Bronchial epithelial cell (primary cell): ENCODE measurements at regions not wholly inside any gene's neighbourhood (a gene's known extent, or its start where the extent isn't known, plus 50 kb on each side); places are given as distances from the start of the nearest gene placed in this dataset.

Experiments
- DNase-seq: peaks from one replicate; pipeline ENCODE4 v3.0.0-alpha.2; 2010; ENCODE audit warnings: low read depth
- FAIRE-seq: peaks from 2 replicates; lab custom pipeline; 2011; peaks lifted over from hg19 to GRCh38; lab: Jason Lieb, UNC
- H3K27me3 ChIP-seq: 2 replicates; pipeline ENCODE4 v1.5.1; 2011; ENCODE audit warnings: low read length; ENCODE audit not compliant: control insufficient read depth, insufficient read depth
- H3K36me3 ChIP-seq: 2 replicates; pipeline ENCODE4 v1.5.1; 2011; ENCODE audit warnings: low read length; ENCODE audit not compliant: control insufficient read depth, insufficient read depth
- H3K4me3 ChIP-seq: 2 replicates; pipeline ENCODE4 v1.5.1; 2011; ENCODE audit warnings: mild to moderate bottlenecking, low read depth, low read length, control low read depth
- CTCF ChIP-seq: IDR thresholded peaks from 2 replicates; pipeline ENCODE4 v1.5.1; 2011; ENCODE audit warnings: mild to moderate bottlenecking, moderate library complexity, low read length, control low read depth, inconsistent platforms; ENCODE audit not compliant: insufficient read depth, severe bottlenecking

GRCh38 chr17:72409405-72410002 lies 288.7 kb downstream of the SOX9 start:
- Histone ChIP-seq H3K36me3 (peaks cover 6% of the 10 kb centered on the region), H3K4me3 (no peak overlapping the region), H3K27me3 (no peaks in the 10 kb centered on the region)
- DNase-seq (no peak), FAIRE-seq (no peak)
- no peak for TF ChIP-seq CTCF

- no peak for TF ChIP-seq CTCF
- FAIRE-seq (no peak), DNase-seq (peak; percentile 94)
- Histone ChIP-seq H3K27me3 (no peaks in the 10 kb centered on the region), H3K36me3 (peaks cover 8% of the 10 kb centered on the region), H3K4me3 (no peak overlapping the region)
Measured at GRCh38 chr17:72411124-72411563, 290.3 kb downstream of the SOX9 start.

- TF ChIP-seq CTCF = no peak
- Histone ChIP-seq H3K36me3 (peaks cover 8% of the 10 kb centered on the region), H3K27me3 (no peaks in the 10 kb centered on the region), H3K4me3 (no peak overlapping the region)
- no peak for DNase-seq
- no peak for FAIRE-seq
Measured at GRCh38 chr17:72412650-72413076, 291.8 kb downstream of the SOX9 start.

GRCh38 chr17:72413077-72414031 lies 292.5 kb downstream of the SOX9 start:
- DNase-seq (no peak), FAIRE-seq (no peak)
- TF ChIP-seq CTCF = no peak
- H3K27me3 ChIP-seq = no peaks in the 10 kb centered on the region
- peaks cover 11% of the 10 kb centered on the region for H3K36me3 ChIP-seq
- no peak overlapping the region for H3K4me3 ChIP-seq

GRCh38 chr17:72414032-72414396 lies 293.2 kb downstream of the SOX9 start:
- FAIRE-seq (no peak), DNase-seq (no peak)
- H3K36me3 ChIP-seq = peaks cover 11% of the 10 kb centered on the region
- H3K27me3 ChIP-seq = no peaks in the 10 kb centered on the region
- no peak overlapping the region for H3K4me3 ChIP-seq
- no peak for TF ChIP-seq CTCF
